CD4-positive, alpha-beta T cell treated with Interleukin-15 for 4 hours (primary cell): ENCODE measurements at regions not wholly inside any gene's neighbourhood (a gene's known extent, or its start where the extent isn't known, plus 50 kb on each side); places are given as distances from the start of the nearest gene placed in this dataset.
"Not testable (repeated sequence)": the region's sequence is repeated elsewhere in the genome, so short reads cannot be mapped to it uniquely, and the experiment has no call there.

Experiments
- DNase-seq: peaks from one replicate; pipeline ENCODE4 v3.0.0-alpha.2; 2020; ENCODE audit warnings: low spot score

- no peak for DNase-seq
Measured at GRCh38 chr16:60553090-60553757, 1483.0 kb downstream of the CDH8 start.

DNA sequence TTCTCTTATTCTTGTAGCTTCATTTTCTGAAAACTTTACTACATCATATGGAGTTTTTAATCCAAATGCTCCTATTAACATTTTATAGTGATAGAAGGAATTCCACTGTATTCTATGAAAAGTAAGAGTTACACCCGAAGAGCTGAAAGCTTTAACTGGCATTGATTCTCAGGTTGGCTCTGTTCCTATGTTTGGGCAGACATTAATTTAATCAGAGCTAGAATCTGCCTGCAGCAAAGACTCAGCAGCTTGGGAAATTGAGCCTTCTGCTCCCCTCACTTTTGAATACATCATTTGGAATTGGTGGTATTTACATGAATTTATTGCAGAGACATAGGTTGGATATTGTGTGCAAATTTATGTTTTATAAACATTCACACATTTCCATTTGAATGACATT is 1494.7 kb downstream of the CDH8 start:
- DNase-seq = no peak

DNA sequence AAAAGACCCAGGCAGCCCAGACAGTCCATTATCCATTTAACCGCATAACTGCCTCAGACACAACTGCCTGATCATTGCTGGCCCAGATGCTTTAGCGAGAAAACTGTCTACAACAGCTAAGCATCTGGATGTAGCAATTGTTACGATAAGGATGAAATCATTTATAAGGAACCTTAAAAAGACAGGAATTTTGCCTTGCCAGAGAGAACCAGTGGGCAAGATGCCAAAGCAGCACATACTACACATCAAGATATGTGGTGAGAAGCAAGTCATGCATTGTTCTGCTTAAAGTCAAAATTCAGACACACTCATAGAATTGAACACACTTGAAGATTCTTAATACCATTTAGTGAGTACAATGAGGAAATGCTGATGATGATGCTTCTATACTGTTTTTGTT is 1525.3 kb downstream of the CDH8 start:
- no peak for DNase-seq

DNA sequence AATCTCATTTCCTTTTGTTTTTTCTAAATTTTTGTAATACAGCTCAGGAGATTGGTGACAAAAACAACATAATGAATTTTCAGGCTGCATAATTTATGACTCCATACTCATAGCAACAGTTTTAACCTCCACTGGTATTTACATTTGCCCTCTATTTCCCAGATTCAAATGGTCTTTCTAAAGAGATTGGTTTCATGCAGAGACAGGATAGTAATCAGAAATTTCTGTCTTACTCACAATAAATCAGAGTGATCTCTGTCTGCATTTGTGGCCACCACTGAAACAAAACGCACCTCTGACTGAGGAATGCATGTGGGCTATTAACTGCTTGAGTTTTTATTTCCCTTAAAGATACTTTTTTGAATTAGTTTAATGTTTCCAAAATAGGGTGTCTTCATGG is 1526.0 kb downstream of the CDH8 start:
- no peak for DNase-seq

- no peak for DNase-seq
Measured at GRCh38 chr16:60491273-60491672, 1545.0 kb downstream of the CDH8 start.

DNA sequence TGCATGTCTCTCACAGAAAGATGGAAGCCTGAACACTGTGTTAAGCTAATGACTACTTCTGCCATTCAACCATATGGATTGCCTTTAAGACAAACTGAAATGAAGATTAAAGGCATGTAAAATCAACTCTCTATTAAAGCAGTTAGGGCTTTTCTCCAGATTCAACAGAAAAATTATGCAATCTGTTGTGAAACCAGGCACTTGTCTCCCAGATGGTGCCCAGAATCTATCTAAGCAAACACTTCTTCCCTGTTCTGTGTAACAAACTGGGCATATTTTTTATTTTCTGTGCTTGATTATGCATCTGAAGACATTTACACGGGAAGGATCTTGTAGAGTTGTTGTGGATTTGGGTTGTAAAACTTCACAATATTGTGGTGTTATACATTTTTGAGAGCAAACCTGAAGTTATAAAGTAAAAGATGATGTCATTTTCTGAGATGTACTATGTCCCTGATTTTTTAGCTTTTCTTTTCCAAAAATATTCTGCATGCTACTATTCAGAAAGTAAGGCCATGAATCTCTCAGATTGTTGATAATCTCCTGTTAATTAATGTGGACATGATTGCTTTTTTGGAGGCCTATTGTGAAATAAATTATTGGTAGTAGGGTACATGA is 1550.3 kb downstream of the CDH8 start:
- DNase-seq = no peak

- no peak for DNase-seq
Measured at GRCh38 chr16:60484901-60485300, 1551.3 kb downstream of the CDH8 start.

- no peak for DNase-seq
Measured at GRCh38 chr16:60481591-60481990, 1554.6 kb downstream of the CDH8 start.

DNA sequence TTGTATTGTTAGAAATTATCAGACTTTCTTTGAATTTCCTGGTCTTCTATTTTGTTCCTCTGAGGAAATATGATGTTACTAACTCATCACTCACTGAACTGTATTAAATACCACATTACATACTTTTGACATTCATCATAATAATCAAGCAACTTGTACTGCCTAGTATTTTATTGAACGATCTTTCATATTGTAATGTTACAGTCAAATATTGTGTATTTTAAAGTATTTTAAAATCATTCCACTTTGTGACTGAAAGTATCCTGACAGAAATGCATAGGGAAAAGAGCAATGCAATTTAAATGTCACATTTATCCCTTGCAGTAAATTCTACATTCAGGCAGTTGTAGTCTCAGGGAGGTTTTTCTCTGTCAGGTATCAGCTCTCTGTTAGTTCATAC is 1557.4 kb downstream of the CDH8 start:
- DNase-seq = no peak

DNA sequence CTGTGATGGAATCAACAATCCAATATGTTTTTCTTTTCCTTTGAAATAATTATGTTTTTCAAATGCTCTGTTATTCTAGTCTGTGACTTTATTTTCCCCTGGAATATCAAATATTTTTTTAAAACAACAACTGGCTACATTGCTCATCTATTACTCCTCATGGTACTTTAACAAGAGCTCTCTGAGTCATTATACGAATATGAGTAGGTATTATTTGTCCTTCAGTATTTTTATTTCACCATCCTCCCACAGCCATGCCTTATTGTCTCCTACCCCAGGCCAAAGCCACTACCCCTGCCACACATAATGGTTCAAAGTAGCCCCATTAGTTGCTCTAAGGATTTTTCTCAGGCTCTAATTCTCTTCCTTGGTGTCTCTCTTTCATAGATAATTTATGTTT is 1572.3 kb downstream of the CDH8 start:
- DNase-seq = no peak

DNA sequence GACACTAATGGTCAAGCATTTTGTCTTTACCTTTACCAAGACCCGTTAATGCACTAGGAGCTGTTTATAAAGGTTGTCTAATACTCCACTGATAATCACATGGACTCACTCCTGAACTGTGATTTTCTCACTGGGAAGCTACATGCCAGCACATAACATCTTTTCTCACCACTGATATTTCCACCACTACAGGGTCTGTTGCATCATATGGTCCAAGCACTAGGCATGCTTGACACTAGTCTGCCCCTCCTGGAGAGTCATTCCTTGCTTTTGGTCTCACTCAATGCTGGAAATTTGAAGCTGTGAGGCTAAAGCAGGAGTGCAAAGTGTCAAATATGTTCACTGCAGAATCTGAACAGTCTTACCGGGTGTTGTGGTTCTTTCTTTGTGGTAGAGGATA is 1576.8 kb downstream of the CDH8 start:
- DNase-seq = no peak

DNA sequence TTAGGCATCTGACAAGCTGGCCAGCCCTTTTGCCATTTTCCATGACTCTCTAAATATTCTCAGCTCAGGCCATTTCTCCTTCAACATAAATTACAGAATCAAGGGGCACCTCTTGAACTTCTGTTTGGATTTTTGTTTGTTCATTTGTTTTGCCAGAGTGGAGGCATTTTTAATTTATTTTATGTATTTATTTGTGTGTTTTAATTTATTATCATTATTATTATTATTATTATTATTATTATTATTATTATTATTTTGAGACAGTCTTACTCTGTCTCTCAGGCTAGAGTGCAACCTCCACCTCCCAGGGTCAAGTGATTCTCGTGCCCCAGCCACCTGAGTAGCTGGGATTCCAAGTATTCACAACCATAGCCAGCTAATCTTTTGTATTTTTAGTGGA is 1578.0 kb downstream of the CDH8 start:
- no peak for DNase-seq

DNA sequence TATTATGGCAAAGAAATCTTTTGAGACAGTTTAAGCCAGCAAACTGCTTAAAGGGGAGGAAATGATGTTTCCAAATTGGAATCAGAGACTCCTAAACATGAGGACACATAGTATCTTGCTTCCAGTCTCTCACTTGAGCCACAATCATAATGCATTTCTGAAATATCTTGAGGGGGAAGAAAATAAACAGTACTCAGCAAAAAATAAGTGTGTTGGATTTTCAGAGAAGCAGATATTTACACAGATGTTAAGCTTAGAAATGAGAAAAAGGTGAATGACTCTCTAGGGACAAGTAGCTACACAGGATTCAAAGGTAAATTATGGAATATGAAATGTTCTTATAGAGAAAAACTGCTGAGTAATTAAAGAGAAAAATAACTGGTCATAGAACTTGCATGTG is 1583.6 kb downstream of the CDH8 start:
- DNase-seq = no peak

- DNase-seq = no peak
Measured at GRCh38 chr16:60438894-60439293, 1597.3 kb downstream of the CDH8 start.

DNA sequence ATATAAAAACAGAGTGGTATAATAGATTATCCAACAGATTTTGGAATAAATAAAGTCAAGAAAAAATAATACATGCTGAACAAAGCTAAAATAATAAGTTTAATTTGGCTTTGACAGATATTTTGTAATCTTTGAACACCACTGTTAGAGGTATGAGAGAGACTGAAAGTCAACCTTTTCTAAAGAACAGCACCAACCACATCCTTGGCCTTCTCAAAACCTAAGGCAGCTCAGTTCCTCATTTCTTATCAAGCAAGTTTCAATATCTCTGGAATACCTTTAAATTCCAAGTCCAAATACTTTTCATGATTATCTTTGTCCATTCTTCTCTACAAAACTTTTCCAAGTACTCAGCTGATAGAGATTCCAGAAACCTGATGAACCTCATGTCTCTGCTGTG is 1603.8 kb downstream of the CDH8 start:
- no peak for DNase-seq

GRCh38 chr16:60419859-60420258 is 1616.4 kb downstream of the CDH8 start:
- no peak for DNase-seq

GRCh38 chr16:60414613-60415012 is 1621.6 kb downstream of the CDH8 start:
- DNase-seq = no peak

DNA sequence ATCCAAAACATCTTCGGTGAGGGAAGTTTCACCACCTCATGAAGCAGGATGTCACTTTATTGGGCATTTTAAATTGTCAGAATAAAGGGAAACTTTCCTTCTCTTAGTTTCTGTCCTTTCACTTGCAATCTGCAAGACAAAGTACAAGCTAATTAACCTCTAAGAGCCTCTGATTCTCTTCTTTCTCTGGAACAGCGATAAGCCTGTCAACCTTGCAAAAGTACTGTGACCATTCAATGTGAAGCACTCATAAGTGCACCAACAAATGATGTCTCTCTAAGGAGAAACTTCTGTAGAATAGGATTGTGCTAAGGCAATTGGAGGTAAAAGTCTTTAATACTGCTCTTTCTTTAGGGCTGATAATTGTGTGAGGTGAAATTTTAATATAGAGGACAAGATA is 1622.3 kb downstream of the CDH8 start:
- no peak for DNase-seq

DNA sequence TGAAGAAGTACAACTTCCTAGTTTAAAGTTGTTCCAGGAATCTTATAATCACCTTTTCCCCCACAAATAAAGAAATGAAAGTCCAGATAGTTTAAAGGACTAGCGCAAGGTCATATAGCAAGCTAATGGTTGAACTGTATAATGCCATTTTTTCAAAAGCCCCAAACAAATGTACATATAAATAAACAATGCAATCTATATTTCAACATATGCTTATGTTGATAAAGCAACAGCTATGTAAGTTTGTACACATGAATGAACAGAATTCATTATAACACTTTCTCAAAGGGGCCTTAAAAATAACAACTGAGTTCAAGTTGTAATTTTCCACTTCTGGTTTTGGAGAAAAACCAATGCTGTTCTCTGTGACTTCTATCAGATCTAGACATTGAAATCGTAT is 1628.6 kb downstream of the CDH8 start:
- DNase-seq = no peak

DNA sequence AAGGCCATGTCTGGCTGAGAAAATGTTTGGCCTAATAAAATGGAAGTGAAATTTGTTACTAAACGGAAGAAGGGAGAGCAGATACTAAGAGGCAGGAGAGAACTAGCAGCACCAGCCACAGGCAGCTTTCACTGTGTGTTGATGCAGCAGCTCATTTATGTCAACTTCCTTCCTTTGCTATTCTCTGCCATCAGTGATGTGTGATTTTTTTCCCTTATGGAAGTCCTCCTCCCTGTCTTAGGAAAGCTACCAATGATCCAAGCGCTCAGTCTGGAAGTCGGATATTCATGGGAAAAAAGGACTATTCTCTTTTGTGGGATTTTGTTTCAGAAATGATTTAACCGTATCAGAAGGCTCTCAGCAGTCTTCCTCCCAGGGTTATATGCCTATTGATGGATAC is 1629.2 kb downstream of the CDH8 start:
- DNase-seq = no peak

GRCh38 chr16:60405286-60405685 is 1631.0 kb downstream of the CDH8 start:
- DNase-seq = no peak

GRCh38 chr16:60404401-60404800 is 1631.8 kb downstream of the CDH8 start:
- no peak for DNase-seq

GRCh38 chr16:60402941-60403340 is 1633.3 kb downstream of the CDH8 start:
- DNase-seq = not testable (repeated sequence)

DNA sequence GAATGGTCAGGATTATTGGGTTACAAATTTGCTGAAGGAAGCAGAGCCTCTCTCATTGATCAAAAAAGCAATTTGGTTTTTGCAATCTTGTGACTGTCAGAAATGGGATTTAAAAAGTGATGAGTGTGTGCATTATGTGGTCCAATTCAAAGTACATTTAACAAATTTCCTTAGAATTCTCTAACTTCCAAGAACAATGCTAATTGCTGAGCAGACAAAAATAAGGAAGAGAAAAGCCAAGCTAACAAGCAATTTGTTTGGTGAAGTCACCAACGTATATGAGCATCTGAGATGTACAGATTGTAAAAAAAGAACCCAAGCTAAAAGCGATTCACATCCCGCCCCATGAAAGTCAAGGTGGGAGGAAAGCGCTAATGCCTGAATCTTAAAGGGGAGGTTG is 1643.9 kb downstream of the CDH8 start:
- no peak for DNase-seq
